ENCODE measurements at regions not wholly inside any gene's neighbourhood (a gene's known extent, or its start where the extent isn't known, plus 50 kb on each side); places are given as distances from the start of the nearest gene placed in this dataset.

GRCh38 chr2:66382091-66382490 lies 52.8 kb upstream of the MEIS1 start:
- TF ChIP-seq CTCF (IDR thresholded peaks at IDR 0.05; ENCODE audit: control insufficient read depth, insufficient read depth, low read depth, low read length, missing control alignments), result no peak
- no peak overlapping the region for H3K4me3 ChIP-seq (ENCODE audit: control insufficient read depth, low read depth, low read length)
- DNase-seq (ENCODE audit: low read depth), result no peak

DNA sequence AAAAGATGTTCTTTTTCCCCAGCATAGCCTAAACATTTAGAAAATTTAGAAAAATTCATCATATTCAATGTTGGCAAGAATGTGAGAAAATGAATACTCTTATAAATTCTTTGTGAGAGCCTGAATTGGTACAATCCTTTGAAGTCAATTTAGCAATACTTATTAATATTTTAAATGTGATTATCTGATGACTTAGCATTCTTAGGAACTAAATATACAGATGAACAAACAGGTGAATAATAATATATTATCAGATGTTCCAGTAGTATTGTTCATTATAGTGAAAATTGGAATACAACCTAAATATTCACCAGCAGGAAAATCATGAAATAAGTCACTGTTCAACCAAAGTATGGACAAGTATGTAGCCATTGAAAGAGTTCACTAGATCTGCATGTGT lies 55.5 kb upstream of the MEIS1 start:
- TF ChIP-seq CTCF (IDR thresholded peaks at IDR 0.05; ENCODE audit: control insufficient read depth, insufficient read depth, low read depth, low read length, missing control alignments), result no peak
- H3K4me3 ChIP-seq (ENCODE audit: control insufficient read depth, low read depth, low read length), result no peak overlapping the region
- no peak for DNase-seq (ENCODE audit: low read depth)

DNA sequence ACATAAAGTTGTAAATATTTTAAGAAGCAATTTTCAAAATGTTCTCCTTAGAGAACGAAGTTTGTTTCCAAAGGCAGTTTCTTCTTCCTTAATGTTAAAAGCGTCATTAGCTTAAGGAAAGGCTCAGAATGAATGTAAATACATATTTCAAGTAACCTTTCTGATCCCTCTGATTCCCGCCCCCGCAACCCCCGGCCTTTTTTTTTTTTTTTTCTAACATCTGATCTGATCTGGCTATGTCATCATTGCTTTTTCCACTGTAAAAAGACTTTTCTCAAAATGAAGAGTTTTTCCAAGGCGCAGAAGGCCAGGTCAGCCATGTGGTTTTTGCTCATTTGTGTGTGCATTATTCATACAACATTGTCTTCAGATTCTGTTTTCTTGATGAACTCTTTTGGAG lies 57.1 kb upstream of the MEIS1 start:
- H3K4me3 ChIP-seq (ENCODE audit: control insufficient read depth, low read depth, low read length), result no peak overlapping the region
- TF ChIP-seq CTCF (IDR thresholded peaks at IDR 0.05; ENCODE audit: control insufficient read depth, insufficient read depth, low read depth, low read length, missing control alignments), result no peak
- no peak for DNase-seq (ENCODE audit: low read depth)

DNA sequence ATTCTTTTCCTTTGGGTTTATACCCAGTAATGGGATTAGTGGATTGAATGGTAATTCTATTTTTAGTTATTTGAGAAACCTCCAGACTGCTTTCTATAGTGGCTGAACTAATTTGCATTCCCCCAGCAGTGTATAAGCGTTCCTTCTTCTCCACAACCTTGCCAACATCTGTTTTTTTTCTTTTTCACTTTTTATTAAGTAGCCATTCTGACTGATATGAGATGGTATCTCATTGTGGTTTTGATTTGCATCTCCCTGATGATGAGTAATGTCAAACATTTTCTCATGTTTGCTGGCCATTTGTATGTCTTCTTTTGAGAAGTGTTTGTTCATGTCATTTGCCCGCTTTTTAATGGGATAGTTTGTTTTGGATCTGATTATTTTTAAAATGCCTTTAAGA lies 64.1 kb upstream of the MEIS1 start:
- no peak for TF ChIP-seq CTCF (IDR thresholded peaks at IDR 0.05; ENCODE audit: control insufficient read depth, insufficient read depth, low read depth, low read length, missing control alignments)
- no peak for DNase-seq (ENCODE audit: low read depth)
- H3K4me3 ChIP-seq (ENCODE audit: control insufficient read depth, low read depth, low read length), result no peak overlapping the region

- no peak for TF ChIP-seq CTCF (IDR thresholded peaks at IDR 0.05; ENCODE audit: control insufficient read depth, insufficient read depth, low read depth, low read length, missing control alignments)
- DNase-seq (ENCODE audit: low read depth), result no peak
Measured at GRCh38 chr2:66366619-66367018, 68.3 kb upstream of the MEIS1 start.

DNA sequence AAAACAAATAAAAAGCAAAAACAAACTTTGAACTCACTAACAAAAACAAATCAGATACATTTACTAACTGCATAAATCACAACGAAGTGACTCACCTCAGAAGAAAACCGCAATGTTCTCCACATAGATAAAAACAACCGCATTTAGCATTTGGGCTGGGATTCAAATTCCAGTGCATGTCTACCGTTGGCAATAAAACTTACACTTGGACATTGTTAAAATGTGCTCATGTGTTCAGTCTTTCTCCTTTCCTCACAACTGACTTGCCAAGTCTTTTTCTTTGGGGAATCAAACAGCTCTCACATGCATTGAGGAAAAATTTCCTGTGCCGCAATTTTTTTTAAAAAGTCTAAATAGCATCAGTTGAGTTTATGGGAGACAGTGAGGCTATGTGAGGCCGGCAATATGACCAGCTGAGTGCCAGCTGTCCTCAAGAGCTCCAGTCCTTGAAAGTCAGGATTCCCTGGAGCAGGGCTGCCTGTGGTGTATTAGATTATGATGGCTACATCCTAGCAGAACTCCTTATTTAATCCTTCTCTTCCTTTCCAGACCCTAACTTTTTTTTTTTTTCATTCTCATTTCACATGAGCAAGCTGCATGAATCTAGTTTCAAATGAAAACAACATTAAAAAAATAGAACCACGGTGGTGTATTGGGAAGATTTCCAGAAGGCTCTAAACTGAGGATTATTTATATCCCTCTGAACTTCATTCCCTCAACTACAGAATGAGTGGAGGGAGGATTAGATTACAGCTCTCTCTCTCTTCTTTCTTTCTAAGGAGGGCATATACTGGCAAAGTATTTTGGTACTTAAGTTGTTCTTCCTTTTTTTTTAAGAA lies 70.2 kb upstream of the MEIS1 start:
- no peak for TF ChIP-seq CTCF (IDR thresholded peaks at IDR 0.05; ENCODE audit: control insufficient read depth, insufficient read depth, low read depth, low read length, missing control alignments)
- no peak overlapping the region for H3K4me3 ChIP-seq (ENCODE audit: control insufficient read depth, low read depth, low read length)
- DNase-seq (ENCODE audit: low read depth), result peak; percentile 74

More at GRCh38 chr2:66366619-66367018, 68.3 kb upstream of the MEIS1 start:
- H3K4me3 ChIP-seq (ENCODE audit: control insufficient read depth, low read depth, low read length), result no peak overlapping the region
